Mesenchymal stem cell (in vitro differentiated cells and primary cell): ENCODE measurements at regions not wholly inside any gene's neighbourhood (a gene's known extent, or its start where the extent isn't known, plus 50 kb on each side); places are given as distances from the start of the nearest gene placed in this dataset.

Experiments
- DNase-seq: peaks from one replicate; pipeline ENCODE4 v3.0.0-alpha.2; 2013
- H2AFZ ChIP-seq: one replicate; pipeline ENCODE4 v1.6.1; 2013; ENCODE audit warnings: low read depth, mild to moderate bottlenecking, control low read depth, inconsistent platforms, low read length, moderate library complexity
- H2AK5ac ChIP-seq: 2 replicates; pipeline ENCODE4 v1.6.1; 2013; ENCODE audit warnings: low read length, moderate library complexity, mild to moderate bottlenecking, inconsistent platforms; ENCODE audit not compliant: severe bottlenecking
- H2BK120ac ChIP-seq: one replicate; pipeline ENCODE4 v1.6.1; 2013; ENCODE audit warnings: low read depth, mild to moderate bottlenecking, inconsistent platforms, low read length, moderate library complexity
- H2BK12ac ChIP-seq, 2 experiments: one replicate each; pipeline ENCODE4 v1.6.1; 2013; ENCODE audit warnings: inconsistent platforms in 2 of 2, low read length in 2 of 2, mild to moderate bottlenecking in 2 of 2, moderate library complexity in 2 of 2, control low read depth in 1 of 2
- H2BK15ac ChIP-seq: one replicate; pipeline ENCODE4 v1.6.1; 2013; ENCODE audit warnings: mild to moderate bottlenecking, low read depth, inconsistent platforms; ENCODE audit not compliant: poor library complexity, severe bottlenecking
- H2BK5ac ChIP-seq: 2 replicates; pipeline ENCODE4 v1.6.1; 2013; ENCODE audit warnings: low read depth, mild to moderate bottlenecking, low read length, control low read depth, inconsistent platforms; ENCODE audit not compliant: poor library complexity, severe bottlenecking
- H3K14ac ChIP-seq, 2 experiments: one replicate each; pipeline ENCODE4 v1.6.1; 2013; ENCODE audit warnings: inconsistent platforms in 2 of 2, low read length in 2 of 2, control low read depth in 1 of 2, mild to moderate bottlenecking in 1 of 2, moderate library complexity in 1 of 2
- H3K18ac ChIP-seq, 2 experiments: one replicate each; pipeline ENCODE4 v1.6.1; 2013; ENCODE audit warnings: inconsistent platforms in 2 of 2, low read length in 2 of 2, control low read depth in 1 of 2, low read depth in 1 of 2, mild to moderate bottlenecking in 1 of 2
- H3K23ac ChIP-seq, 2 experiments: one replicate each; pipeline ENCODE4 v1.6.1; 2013; ENCODE audit warnings: inconsistent platforms in 2 of 2, low read length in 2 of 2, mild to moderate bottlenecking in 2 of 2, moderate library complexity in 2 of 2, control low read depth in 1 of 2
- H3K27ac ChIP-seq: 2 replicates; pipeline ENCODE4 v1.5.1; 2013; ENCODE audit warnings: mild to moderate bottlenecking, moderate library complexity, low read length, control low read depth, inconsistent platforms; ENCODE audit not compliant: poor library complexity, severe bottlenecking
- H3K27me3 ChIP-seq, 2 experiments: 2 replicates each; pipeline versions ENCODE4 v1.6.1 to v1.7.0; 2013; ENCODE audit warnings: low read length in 2 of 2, mild to moderate bottlenecking in 2 of 2, moderate library complexity in 2 of 2, control low read depth in 1 of 2, inconsistent platforms in 1 of 2; ENCODE audit not compliant: control insufficient read depth in 1 of 2, insufficient read depth in 1 of 2
- H3K36me3 ChIP-seq, 2 experiments: 2 replicates each; pipeline versions ENCODE4 v1.6.1 to v1.7.0; 2013; ENCODE audit warnings: low read length in 2 of 2, control low read depth in 1 of 2, inconsistent platforms in 1 of 2, low read depth in 1 of 2, mild to moderate bottlenecking in 1 of 2; ENCODE audit not compliant: insufficient read depth in 2 of 2, control insufficient read depth in 1 of 2
- H3K4ac ChIP-seq, 2 experiments: one replicate each; pipeline ENCODE4 v1.6.1; 2013; ENCODE audit warnings: inconsistent platforms in 2 of 2, low read length in 2 of 2, mild to moderate bottlenecking in 2 of 2, moderate library complexity in 2 of 2, control low read depth in 1 of 2, low read depth in 1 of 2
- H3K4me1 ChIP-seq: 2 replicates; pipeline ENCODE4 v1.6.1; 2013; ENCODE audit warnings: low read depth, low read length, control low read depth; ENCODE audit not compliant: control insufficient read depth, insufficient read depth
- H3K4me2 ChIP-seq: 2 replicates; pipeline ENCODE4 v1.6.1; 2013; ENCODE audit warnings: low read length, mild to moderate bottlenecking, inconsistent platforms; ENCODE audit not compliant: poor library complexity, severe bottlenecking
- H3K4me3 ChIP-seq, 2 experiments: 2 replicates each; pipeline versions ENCODE4 v1.5.1 to v1.7.0; 2013; ENCODE audit warnings: low read length in 2 of 2, mild to moderate bottlenecking in 2 of 2, control low read depth in 1 of 2, low read depth in 1 of 2; ENCODE audit not compliant: insufficient read depth in 1 of 2
- H3K79me1 ChIP-seq: replicated peaks from 2 replicates; pipeline ENCODE4 v1.6.1; 2013; ENCODE audit warnings: mild to moderate bottlenecking, control low read depth, low read length, inconsistent platforms; ENCODE audit not compliant: poor library complexity, severe bottlenecking
- H3K9ac ChIP-seq: 2 replicates; pipeline ENCODE4 v1.7.0; 2013; ENCODE audit warnings: mild to moderate bottlenecking, low read length, moderate library complexity
- H3K9me3 ChIP-seq: 2 replicates; pipeline ENCODE4 v1.7.0; 2013; ENCODE audit warnings: mild to moderate bottlenecking, low read length; ENCODE audit not compliant: control insufficient read depth
- H4K8ac ChIP-seq: one replicate; pipeline ENCODE4 v1.6.1; 2013; ENCODE audit warnings: inconsistent platforms, mild to moderate bottlenecking, low read length, moderate library complexity
- H4K91ac ChIP-seq: one replicate; pipeline ENCODE4 v1.6.1; 2013; ENCODE audit warnings: mild to moderate bottlenecking, low read length, inconsistent platforms
- WGBS: methylation state at CpG from one replicate; pipeline ENCODE4 v1.1.7; 2013; ENCODE audit warnings: mixed read lengths; 5-methylcytosine and 5-hydroxymethylcytosine counted together

- H3K4me3 ChIP-seq: no peak overlapping the region
- no peaks in the 10 kb centered on the region for H3K27me3 ChIP-seq
- H3K27ac ChIP-seq: no peak overlapping the region
- H3K79me1 ChIP-seq: no peaks in the 10 kb centered on the region
- H2BK5ac ChIP-seq: no peak overlapping the region
- H4K8ac ChIP-seq: peak overlapping the region; percentile 52
- H3K4me1 ChIP-seq: peaks cover 4% of the 10 kb centered on the region
- peak overlapping the region; percentile 76 for H2AK5ac ChIP-seq
- no peaks in the 10 kb centered on the region for H3K36me3 ChIP-seq
- DNase-seq: no peak
- peak overlapping the region in 1 of 2 experiments; percentile 45 for H2BK12ac ChIP-seq
- peak overlapping the region; percentile 75 for H4K91ac ChIP-seq
- no peak overlapping the region for H3K18ac ChIP-seq
- H3K4me2 ChIP-seq: no peak overlapping the region
- H2BK15ac ChIP-seq: no peak overlapping the region
- no peak overlapping the region for H2BK120ac ChIP-seq
- no peak overlapping the region for H3K14ac ChIP-seq
- peak overlapping the region in 1 of 2 experiments; percentile 6 for H3K4ac ChIP-seq
- no peak overlapping the region for H3K23ac ChIP-seq
- H3K9ac ChIP-seq: no peak overlapping the region
- no peak overlapping the region for H2AFZ ChIP-seq
- H3K9me3 ChIP-seq: no peaks in the 10 kb centered on the region
These were observed 210.0 kb downstream of the OGFRL1 start for GRCh38 chr6:71498638-71499037.

- no peaks in the 10 kb centered on the region for H3K27me3 ChIP-seq
- H3K4me3 ChIP-seq: no peak overlapping the region
- H3K36me3 ChIP-seq: no peaks in the 10 kb centered on the region
These were observed 211.1 kb downstream of the OGFRL1 start for GRCh38 chr6:71499667-71500066.

DNA sequence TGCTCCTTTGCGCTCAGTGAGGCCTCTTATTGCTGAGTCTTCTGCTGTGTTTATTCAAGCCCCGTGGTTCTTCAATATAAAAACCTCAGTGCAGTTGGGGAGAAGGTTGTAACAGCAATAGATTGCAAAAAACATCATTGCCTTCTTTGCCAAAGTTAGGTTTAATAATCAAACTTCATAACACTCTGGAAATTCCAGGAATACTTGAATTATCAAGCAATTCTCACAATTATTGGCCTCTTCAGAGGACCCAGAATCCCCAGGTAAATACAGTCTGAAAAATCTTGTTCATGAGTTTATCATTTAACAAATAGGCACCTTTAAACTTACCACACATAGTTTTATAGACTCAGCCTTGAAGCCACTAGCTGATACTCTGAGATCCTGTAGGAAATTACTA, 213.6 kb downstream of the OGFRL1 start:
- H2BK15ac ChIP-seq: no peak overlapping the region
- no peak overlapping the region for H4K8ac ChIP-seq

More at GRCh38 chr6:71499667-71500066, 211.1 kb downstream of the OGFRL1 start:
- H4K8ac ChIP-seq: no peak overlapping the region
- no peak overlapping the region for H2AK5ac ChIP-seq
- no peak overlapping the region for H3K9ac ChIP-seq
- WGBS: 91% methylated on average over 2 of the region's 2 CpGs
- no peaks in the 10 kb centered on the region for H3K9me3 ChIP-seq
- H2BK12ac ChIP-seq: no peak overlapping the region
- no peak overlapping the region for H3K4ac ChIP-seq
- no peak overlapping the region for H2BK15ac ChIP-seq
- H3K14ac ChIP-seq: no peak overlapping the region
- no peak overlapping the region for H2AFZ ChIP-seq
- H3K4me1 ChIP-seq: peaks cover 4% of the 10 kb centered on the region
- H2BK120ac ChIP-seq: no peak overlapping the region
- no peak overlapping the region for H3K4me2 ChIP-seq
- no peak overlapping the region for H4K91ac ChIP-seq
- H3K27ac ChIP-seq: no peak overlapping the region
- no peak overlapping the region for H3K23ac ChIP-seq
- no peak overlapping the region for H2BK5ac ChIP-seq
- no peaks in the 10 kb centered on the region for H3K79me1 ChIP-seq
- no peak overlapping the region for H3K18ac ChIP-seq
- DNase-seq: no peak

GRCh38 chr6:71502956-71503355, 214.3 kb downstream of the OGFRL1 start:
- Histone ChIP-seq H3K4me1 (peaks cover 4% of the 10 kb centered on the region), H3K4me2 (no peak overlapping the region), H3K23ac (no peak overlapping the region), H3K4ac (no peak overlapping the region), H3K4me3 (no peak overlapping the region), H2AK5ac (peak overlapping the region; percentile 8), H3K14ac (no peak overlapping the region), H2BK5ac (no peak overlapping the region), H3K9ac (no peak overlapping the region), H4K8ac (peak overlapping the region; percentile 69), H2BK12ac (no peak overlapping the region), H3K18ac (no peak overlapping the region), H4K91ac (no peak overlapping the region), H3K27me3 (no peaks in the 10 kb centered on the region), H3K79me1 (no peaks in the 10 kb centered on the region), H3K36me3 (no peaks in the 10 kb centered on the region), H3K9me3 (no peaks in the 10 kb centered on the region), H2AFZ (no peak overlapping the region), H2BK15ac (no peak overlapping the region), H2BK120ac (no peak overlapping the region), H3K27ac (peak overlapping the region; percentile 49)
- no peak for DNase-seq
- WGBS: 100% methylated on average over 2 of the region's 3 CpGs

More for the DNA sequence above, 213.6 kb downstream of the OGFRL1 start:
- Histone ChIP-seq H3K36me3 (no peaks in the 10 kb centered on the region), H2BK12ac (no peak overlapping the region), H2BK120ac (no peak overlapping the region), H2BK5ac (no peak overlapping the region), H3K9me3 (no peaks in the 10 kb centered on the region), H3K4me3 (no peak overlapping the region), H3K4me1 (peaks cover 4% of the 10 kb centered on the region), H3K27ac (peak overlapping the region; percentile 82), H3K23ac (no peak overlapping the region), H4K91ac (no peak overlapping the region), H2AK5ac (no peak overlapping the region), H3K18ac (no peak overlapping the region), H3K14ac (no peak overlapping the region), H3K4me2 (no peak overlapping the region), H3K9ac (no peak overlapping the region), H2AFZ (no peak overlapping the region), H3K79me1 (no peaks in the 10 kb centered on the region), H3K4ac (no peak overlapping the region), H3K27me3 (no peaks in the 10 kb centered on the region)
- WGBS: 88% methylated on average over 2 of the region's 2 CpGs
- no peak for DNase-seq
